H1 (cell line): ENCODE measurements at regions not wholly inside any gene's neighbourhood (a gene's known extent, or its start where the extent isn't known, plus 50 kb on each side); places are given as distances from the start of the nearest gene placed in this dataset.

Source experiments
- CTCF ChIA-PET: fragments of 300-600 bp; sonication (Branson Sonifier 250); formaldehyde crosslinking; loops from one replicate; lab custom pipeline; 2021; ENCODE audit not compliant: partially characterized antibody; lab: Charles Lee
- POLR2A ChIA-PET: fragments of 300-600 bp; sonication (Branson Sonifier 250); formaldehyde crosslinking; loops from one replicate; lab custom pipeline; 2021; ENCODE audit warnings: inconsistent platforms; ENCODE audit not compliant: partially characterized antibody; lab: Charles Lee
- DNase-seq, 2 experiments: peaks; one replicate each; pipeline versions ENCODE4 v3.0.0 to v3.0.0-alpha.2; 2010 to 2022; ENCODE audit warnings: low spot score in 2 of 2, low read depth in 1 of 2, mixed read lengths in 1 of 2
- FAIRE-seq: peaks from 2 replicates; lab custom pipeline; 2011; peaks lifted over from hg19 to GRCh38; lab: Jason Lieb, UNC
- H2AFZ ChIP-seq: 2 replicates; pipeline ENCODE4 v1.8.1; 2012; ENCODE audit warnings: low read length, inconsistent platforms
- H2AK5ac ChIP-seq: 2 replicates; pipeline ENCODE4 v1.6.1; 2013; ENCODE audit warnings: low read depth, low read length
- H2BK120ac ChIP-seq: replicated peaks from 2 replicates; pipeline ENCODE3; 2013; ENCODE audit warnings: low read depth, low read length, inconsistent platforms
- H2BK12ac ChIP-seq: 2 replicates; pipeline ENCODE4 v1.6.1; 2013; ENCODE audit warnings: low read depth, low read length
- H2BK15ac ChIP-seq: 2 replicates; pipeline ENCODE4 v1.6.1; 2013; ENCODE audit warnings: low read length
- H2BK20ac ChIP-seq: 2 replicates; pipeline ENCODE4 v1.6.1; 2013; ENCODE audit warnings: low read length
- H2BK5ac ChIP-seq: 2 replicates; pipeline ENCODE4 v1.6.1; 2013; ENCODE audit warnings: low read depth, low read length
- H3K14ac ChIP-seq: 2 replicates; pipeline ENCODE4 v1.6.1; 2013; ENCODE audit warnings: inconsistent platforms; ENCODE audit not compliant: insufficient read length
- H3K18ac ChIP-seq: 2 replicates; pipeline ENCODE4 v1.6.1; 2013; ENCODE audit warnings: low read length; ENCODE audit errors: extremely low read depth
- H3K23ac ChIP-seq: 2 replicates; pipeline ENCODE4 v1.6.1; 2013; ENCODE audit warnings: inconsistent platforms; ENCODE audit not compliant: insufficient read length
- H3K23me2 ChIP-seq: 2 replicates; pipeline ENCODE4 v1.6.1; 2013; ENCODE audit warnings: low read depth, low read length
- H3K27ac ChIP-seq: 2 replicates; pipeline ENCODE4 v1.6.1; 2011; ENCODE audit warnings: low read depth, low read length, inconsistent platforms
- H3K27me3 ChIP-seq, 4 experiments: replicated peaks in 1 of 4; 1 replicate in 1 of 4; 2 replicates in 3 of 4; pipeline versions ENCODE4 v1.6.1 to v1.8.1; 2011 to 2013; ENCODE audit warnings: low read length in 3 of 4, mild to moderate bottlenecking in 3 of 4, inconsistent platforms in 2 of 4, mixed read lengths in 2 of 4, moderate library complexity in 1 of 4; ENCODE audit not compliant: control insufficient read depth in 3 of 4, insufficient read depth in 3 of 4; ENCODE audit errors: extremely low read depth in 1 of 4
- H3K36me3 ChIP-seq, 4 experiments: 2 replicates each; pipeline versions ENCODE4 v1.6.1 to v1.8.1; 2011 to 2013; ENCODE audit warnings: mild to moderate bottlenecking in 4 of 4, low read length in 3 of 4, moderate library complexity in 2 of 4, control low read depth in 1 of 4, inconsistent platforms in 1 of 4; ENCODE audit not compliant: insufficient read depth in 4 of 4, control insufficient read depth in 2 of 4
- H3K4ac ChIP-seq: replicated peaks from 2 replicates; pipeline ENCODE3; 2013; ENCODE audit warnings: low read length, low read depth, mixed read lengths, inconsistent platforms; ENCODE audit not compliant: insufficient read length
- H3K4me1 ChIP-seq, 4 experiments: replicated peaks in 1 of 4; 1 replicate in 1 of 4; 2 replicates in 3 of 4; pipeline versions ENCODE4 v1.6.1 to v1.8.1; 2011 to 2013; ENCODE audit warnings: low read length in 3 of 4, inconsistent platforms in 2 of 4, mixed read lengths in 1 of 4; ENCODE audit not compliant: insufficient read depth in 4 of 4, control insufficient read depth in 3 of 4
- H3K4me2 ChIP-seq, 2 experiments: 2 replicates each; pipeline versions ENCODE4 v1.6.1 to v1.8.1; 2011 to 2013; ENCODE audit warnings: low read depth in 2 of 2, low read length in 2 of 2, control low read depth in 1 of 2, inconsistent platforms in 1 of 2, mild to moderate bottlenecking in 1 of 2; ENCODE audit not compliant: insufficient read depth in 1 of 2
- H3K4me3 ChIP-seq, 4 experiments: fragments of 200-600, 300-600 bp in 1 of 4; sonication (generic), shearing (Covaris generic), sonication (Bioruptor Twin) in 1 of 4; 2 replicates each; pipeline versions ENCODE4 v1.5.1 to v1.8.1; 2011 to 2016; ENCODE audit warnings: low read length in 4 of 4, low read depth in 3 of 4, control low read depth in 2 of 4, inconsistent platforms in 2 of 4, mild to moderate bottlenecking in 2 of 4, mixed read lengths in 1 of 4, moderate library complexity in 1 of 4; ENCODE audit not compliant: insufficient read depth in 2 of 4; ENCODE audit errors: extremely low read depth in 1 of 4
- H3K56ac ChIP-seq: replicated peaks from 2 replicates; pipeline ENCODE3; 2013; ENCODE audit warnings: low read depth, mild to moderate bottlenecking, mixed read lengths, low read length, inconsistent platforms; ENCODE audit not compliant: insufficient read length
- H3K79me1 ChIP-seq: 2 replicates; pipeline ENCODE4 v1.6.1; 2013; ENCODE audit warnings: low read depth, low read length, control low read depth
- H3K79me2 ChIP-seq, 2 experiments: 2 replicates each; pipeline versions ENCODE4 v1.6.1 to v1.8.1; 2012 to 2013; ENCODE audit warnings: low read length in 2 of 2, mild to moderate bottlenecking in 2 of 2, inconsistent platforms in 1 of 2; ENCODE audit not compliant: insufficient read depth in 2 of 2, control insufficient read depth in 1 of 2
- H3K9ac ChIP-seq, 4 experiments: replicated peaks in 1 of 4; 1 replicate in 1 of 4; 2 replicates in 3 of 4; pipeline versions ENCODE4 v1.6.1 to v1.8.1; 2011 to 2013; ENCODE audit warnings: low read depth in 3 of 4, low read length in 3 of 4, control low read depth in 2 of 4, mild to moderate bottlenecking in 2 of 4, moderate library complexity in 2 of 4, inconsistent platforms in 1 of 4; ENCODE audit errors: extremely low read depth in 1 of 4
- H3K9me3 ChIP-seq, 2 experiments: 2 replicates each; pipeline versions ENCODE4 v1.6.1 to v1.8.1; 2012 to 2013; ENCODE audit warnings: mild to moderate bottlenecking in 2 of 2, moderate library complexity in 2 of 2, control low read depth in 1 of 2, inconsistent platforms in 1 of 2, low read depth in 1 of 2, low read length in 1 of 2, mixed read lengths in 1 of 2; ENCODE audit not compliant: insufficient read depth in 2 of 2
- H4K20me1 ChIP-seq, 2 experiments: replicated peaks in 1 of 2; 2 replicates each; pipeline versions ENCODE3 to v1.8.1; 2011 to 2013; ENCODE audit warnings: inconsistent platforms in 2 of 2, low read length in 2 of 2, mild to moderate bottlenecking in 1 of 2; ENCODE audit not compliant: insufficient read depth in 2 of 2, control insufficient read depth in 1 of 2
- H4K5ac ChIP-seq: 2 replicates; pipeline ENCODE4 v1.6.1; 2013; ENCODE audit warnings: low read length, low read depth, mixed read lengths, inconsistent platforms; ENCODE audit not compliant: insufficient read length
- H4K8ac ChIP-seq: 2 replicates; pipeline ENCODE4 v1.8.0; 2013; ENCODE audit warnings: mild to moderate bottlenecking, moderate library complexity, low read length, inconsistent platforms; ENCODE audit not compliant: insufficient read depth; ENCODE audit errors: extremely low read depth
- H4K91ac ChIP-seq: replicated peaks from 2 replicates; pipeline ENCODE3; 2013; ENCODE audit warnings: low read length, mixed read lengths, inconsistent platforms; ENCODE audit not compliant: insufficient read length
- ASH2L ChIP-seq: fragments of 200-600, 300-600 bp; sonication (generic); IDR thresholded peaks from one replicate; pipeline ENCODE4 v1.7.1; 2017; ENCODE audit warnings: low read length
- CBX8 ChIP-seq: fragments of 300-800, 300-1000 bp; sonication (generic); IDR thresholded peaks from 2 replicates; pipeline ENCODE4 v1.7.1; 2016; ENCODE audit warnings: low read depth, low read length, borderline replicate concordance
- GTF2F1 ChIP-seq: IDR thresholded peaks from 2 replicates; pipeline ENCODE4 v1.6.1; 2012; ENCODE audit warnings: low read depth, low read length, improper control_type of control experiment, borderline replicate concordance
- KDM5A ChIP-seq: fragments of 200-600 bp; IDR thresholded peaks from 2 replicates; pipeline ENCODE4 v1.7.1; 2012; ENCODE audit warnings: mild to moderate bottlenecking, low read length, inconsistent platforms, mixed read lengths
- MAFK ChIP-seq: IDR thresholded peaks from 2 replicates; pipeline ENCODE4 v1.6.1; 2012; ENCODE audit warnings: low read depth, mild to moderate bottlenecking, improper control_type of control experiment, low read length
- POLR2A ChIP-seq, 2 experiments: IDR thresholded peaks; 1 replicate in 1 of 2; 2 replicates in 1 of 2; pipeline ENCODE4 v1.6.1; 2011; ENCODE audit warnings: low read depth in 2 of 2, low read length in 2 of 2, mild to moderate bottlenecking in 2 of 2; ENCODE audit errors: control extremely low read depth in 1 of 2
- POU5F1 ChIP-seq: IDR thresholded peaks from 2 replicates; pipeline ENCODE4 v1.6.1; 2011; ENCODE audit warnings: low read depth, mild to moderate bottlenecking, low read length, moderate library complexity
- SAP30 ChIP-seq: fragments of 300-600 bp; sonication (generic); IDR thresholded peaks from 2 replicates; pipeline ENCODE4 v1.7.1; 2012; ENCODE audit warnings: low read length, moderate library complexity, mild to moderate bottlenecking, inconsistent platforms; ENCODE audit not compliant: insufficient read depth, insufficient replicate concordance
- SP4 ChIP-seq: IDR thresholded peaks from 2 replicates; pipeline ENCODE4 v1.6.1; 2012; ENCODE audit warnings: low read length, inconsistent platforms
- TCF12 ChIP-seq: IDR thresholded peaks from 2 replicates; pipeline ENCODE4 v1.6.1; 2011; ENCODE audit warnings: low read depth, mild to moderate bottlenecking, low read length
- YY1 ChIP-seq: IDR thresholded peaks from 2 replicates; pipeline ENCODE4 v1.6.1; 2011; ENCODE audit warnings: low read depth, mild to moderate bottlenecking, low read length
- WGBS, 2 experiments: shearing (Covaris generic) in 1 of 2; methylation state at CpG; one replicate each; pipeline versions ENCODE4 v1.1.6 to v1.1.7; 2013 to 2015; ENCODE audit warnings: low lambda C conversion rate in 2 of 2, mixed read lengths in 2 of 2, inconsistent platforms in 1 of 2, low coverage in 1 of 2, missing lambda C conversion rate in 1 of 2; ENCODE audit not compliant: insufficient replicate concordance in 2 of 2, insufficient coverage in 1 of 2, insufficient read length in 1 of 2; ENCODE audit errors: extremely low coverage in 1 of 2, missing lambda C conversion rate in 1 of 2; 5-methylcytosine and 5-hydroxymethylcytosine counted together
- TF ChIP-seq, protein P1 (sequence below): IDR thresholded peaks from 2 replicates; pipeline ENCODE4 v1.6.1; 2011; ENCODE audit warnings: low read length, improper control_type of control experiment
- TF ChIP-seq, protein P2 (sequence below): IDR thresholded peaks from 2 replicates; pipeline ENCODE4 v1.6.1; 2012; ENCODE audit warnings: low read length, inconsistent platforms

DNA sequence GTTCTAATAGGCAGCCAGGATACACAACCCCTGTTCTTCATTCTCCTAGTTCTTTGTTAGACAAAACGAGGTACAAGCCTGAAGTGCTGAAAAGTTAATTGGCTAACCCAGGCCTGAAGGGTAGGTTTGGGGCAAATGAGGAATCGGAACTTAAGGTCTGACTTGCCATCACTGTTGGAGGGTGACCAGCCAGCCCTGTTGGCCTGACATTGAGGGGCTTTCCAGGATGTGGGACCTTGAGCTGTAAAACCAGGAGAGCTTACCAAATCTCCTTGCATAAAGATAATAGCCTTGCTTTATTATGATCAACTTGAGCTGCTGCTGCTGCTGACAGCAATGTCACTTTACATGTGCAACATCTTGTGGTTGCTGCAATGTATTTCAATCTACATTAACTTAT is 256.0 kb downstream of the VAPA start:
- Histone ChIP-seq H3K27me3 (no peaks in the 10 kb centered on the region), H2BK20ac (no peak overlapping the region), H3K56ac (no peak overlapping the region), H4K91ac (no peak overlapping the region), H3K14ac (no peak overlapping the region), H4K8ac (no peak overlapping the region), H3K9me3 (no peaks in the 10 kb centered on the region), H2AFZ (peak overlapping the region; percentile 51; the same call in 1 of the 2 replicates), H3K36me3 (no peaks in the 10 kb centered on the region), H2AK5ac (no peak overlapping the region), H2BK15ac (no peak overlapping the region), H4K20me1 (no peaks in the 10 kb centered on the region), H4K5ac (no peak overlapping the region), H2BK5ac (no peak overlapping the region), H3K23ac (no peak overlapping the region), H3K4me1 (no peaks in the 10 kb centered on the region; a peak in 1 of 7 replicates), H3K4me3 (no peak overlapping the region), H3K4ac (no peak overlapping the region), H3K4me2 (no peak overlapping the region), H3K23me2 (no peaks in the 10 kb centered on the region), H2BK12ac (no peak overlapping the region), H2BK120ac (no peak overlapping the region), H3K79me2 (no peaks in the 10 kb centered on the region), H3K79me1 (no peaks in the 10 kb centered on the region), H3K9ac (no peak overlapping the region), H3K18ac (no peak overlapping the region), H3K27ac (no peak overlapping the region)
- 89% methylated on average over 2 of the region's 2 CpGs; no CpG with 5 or more reads in 1 of the 2 experiments for WGBS, 2 experiments
- ChIA-PET CTCF (interaction anchor here (0.6 kb wide), 1 partner anchor 225 kb away, joined by 3 read pairs; no protein-coding TSS in a partner anchor), POLR2A (no interaction called here)
- DNase-seq (no peak), FAIRE-seq (no peak)
- TF ChIP-seq, protein P1, sequence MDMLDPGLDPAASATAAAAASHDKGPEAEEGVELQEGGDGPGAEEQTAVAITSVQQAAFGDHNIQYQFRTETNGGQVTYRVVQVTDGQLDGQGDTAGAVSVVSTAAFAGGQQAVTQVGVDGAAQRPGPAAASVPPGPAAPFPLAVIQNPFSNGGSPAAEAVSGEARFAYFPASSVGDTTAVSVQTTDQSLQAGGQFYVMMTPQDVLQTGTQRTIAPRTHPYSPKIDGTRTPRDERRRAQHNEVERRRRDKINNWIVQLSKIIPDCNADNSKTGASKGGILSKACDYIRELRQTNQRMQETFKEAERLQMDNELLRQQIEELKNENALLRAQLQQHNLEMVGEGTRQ: no peak
- TF ChIP-seq ASH2L (no peak), POLR2A (IDR thresholded peaks at IDR 0.05; ENCODE audit: control extremely low read depth in 1 of 2, low read depth in 2 of 2, low read length in 2 of 2) (no peak), CBX8 (no peak), TCF12 (no peak), SP4 (no peak), GTF2F1 (no peak), KDM5A (no peak), MAFK (no peak), YY1 (no peak), POU5F1 (no peak), SAP30 (no peak)
- TF ChIP-seq, protein P2, sequence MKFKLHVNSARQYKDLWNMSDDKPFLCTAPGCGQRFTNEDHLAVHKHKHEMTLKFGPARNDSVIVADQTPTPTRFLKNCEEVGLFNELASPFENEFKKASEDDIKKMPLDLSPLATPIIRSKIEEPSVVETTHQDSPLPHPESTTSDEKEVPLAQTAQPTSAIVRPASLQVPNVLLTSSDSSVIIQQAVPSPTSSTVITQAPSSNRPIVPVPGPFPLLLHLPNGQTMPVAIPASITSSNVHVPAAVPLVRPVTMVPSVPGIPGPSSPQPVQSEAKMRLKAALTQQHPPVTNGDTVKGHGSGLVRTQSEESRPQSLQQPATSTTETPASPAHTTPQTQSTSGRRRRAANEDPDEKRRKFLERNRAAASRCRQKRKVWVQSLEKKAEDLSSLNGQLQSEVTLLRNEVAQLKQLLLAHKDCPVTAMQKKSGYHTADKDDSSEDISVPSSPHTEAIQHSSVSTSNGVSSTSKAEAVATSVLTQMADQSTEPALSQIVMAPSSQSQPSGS: no peak
